ENCODE measurements at regions not wholly inside any gene's neighbourhood (a gene's known extent, or its start where the extent isn't known, plus 50 kb on each side); places are given as distances from the start of the nearest gene placed in this dataset.

DNA sequence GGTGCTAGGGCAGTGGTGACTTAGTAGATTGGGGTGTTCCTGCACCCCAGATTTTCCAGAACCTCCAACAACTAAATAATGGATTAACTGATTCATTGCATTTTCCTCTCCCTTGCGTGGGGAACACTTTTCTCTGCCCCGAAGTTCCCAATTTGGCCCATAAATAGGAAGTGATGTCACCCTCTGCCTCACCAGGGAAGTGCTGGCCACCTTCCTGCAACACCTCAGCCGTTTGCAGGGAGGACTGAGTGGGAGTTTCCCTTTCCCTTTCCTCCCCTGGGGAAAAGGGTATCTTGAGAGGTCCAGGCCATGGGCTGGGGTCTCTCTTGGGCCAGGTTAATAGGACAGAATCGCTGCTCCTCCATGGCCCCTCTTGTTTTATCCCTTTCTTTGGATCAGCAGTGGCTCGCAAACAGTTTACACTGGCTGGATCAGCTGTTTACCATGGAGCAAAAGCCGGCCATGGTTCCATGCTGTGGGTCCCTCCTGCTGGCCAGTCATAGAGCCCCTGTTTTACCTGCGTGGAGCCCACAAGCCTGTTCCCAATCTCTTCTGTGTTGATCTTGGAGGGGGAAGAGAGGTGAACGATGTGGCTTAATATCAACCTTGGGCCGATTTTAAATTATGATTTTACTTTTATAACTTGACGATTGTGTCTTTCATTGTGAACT lies 91.6 kb upstream of the VRK1 start:
- Histone ChIP-seq H3K27ac (ENCODE audit: low read length) (no peak overlapping the region), H3K4me1 (ENCODE audit: insufficient read depth, low read length) (no peaks in the 10 kb centered on the region), H3K9ac (ENCODE audit: low read length) (no peak overlapping the region), H3K9me2 (replicated peaks; ENCODE audit: low read length) (no peaks in the 10 kb centered on the region), H2AFZ (ENCODE audit: low read length) (peak overlapping the region; percentile 61; the same call in 1 of the 2 replicates), H3K4me3 (ENCODE audit: low read length) (no peak overlapping the region; the same call in 1 of the 2 replicates), H3K4me2 (ENCODE audit: low read length) (peak overlapping the region; percentile 50; the same call in 1 of the 2 replicates), H3K79me2 (ENCODE audit: low read length) (no peaks in the 10 kb centered on the region), H3K36me3 (ENCODE audit: low read depth, low read length) (no peaks in the 10 kb centered on the region), H3F3A (ENCODE audit: low read length, unreplicated experiment) (no peaks in the 10 kb centered on the region), H4K20me1 (ENCODE audit: low read length) (no peaks in the 10 kb centered on the region), H3K9me3 (ENCODE audit: low read length) (no peaks in the 10 kb centered on the region), H3K27me3 (ENCODE audit: low read length) (peaks cover 33% of the 10 kb centered on the region)
- TF ChIP-seq, protein P1, sequence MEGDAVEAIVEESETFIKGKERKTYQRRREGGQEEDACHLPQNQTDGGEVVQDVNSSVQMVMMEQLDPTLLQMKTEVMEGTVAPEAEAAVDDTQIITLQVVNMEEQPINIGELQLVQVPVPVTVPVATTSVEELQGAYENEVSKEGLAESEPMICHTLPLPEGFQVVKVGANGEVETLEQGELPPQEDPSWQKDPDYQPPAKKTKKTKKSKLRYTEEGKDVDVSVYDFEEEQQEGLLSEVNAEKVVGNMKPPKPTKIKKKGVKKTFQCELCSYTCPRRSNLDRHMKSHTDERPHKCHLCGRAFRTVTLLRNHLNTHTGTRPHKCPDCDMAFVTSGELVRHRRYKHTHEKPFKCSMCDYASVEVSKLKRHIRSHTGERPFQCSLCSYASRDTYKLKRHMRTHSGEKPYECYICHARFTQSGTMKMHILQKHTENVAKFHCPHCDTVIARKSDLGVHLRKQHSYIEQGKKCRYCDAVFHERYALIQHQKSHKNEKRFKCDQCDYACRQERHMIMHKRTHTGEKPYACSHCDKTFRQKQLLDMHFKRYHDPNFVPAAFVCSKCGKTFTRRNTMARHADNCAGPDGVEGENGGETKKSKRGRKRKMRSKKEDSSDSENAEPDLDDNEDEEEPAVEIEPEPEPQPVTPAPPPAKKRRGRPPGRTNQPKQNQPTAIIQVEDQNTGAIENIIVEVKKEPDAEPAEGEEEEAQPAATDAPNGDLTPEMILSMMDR (conservative IDR thresholded peaks at IDR 0.05; ENCODE audit: low read depth, low read length): no peak
- TF ChIP-seq EZH2phosphoT487 (IDR thresholded peaks at IDR 0.05; ENCODE audit: borderline replicate concordance, low read length): no peak
- no peak for TF ChIP-seq EZH2 (IDR thresholded peaks at IDR 0.05; ENCODE audit: low read length, unreplicated experiment)
- ChIA-PET POLR2A (ENCODE audit: unreplicated experiment) (no interaction called here), CTCF (no interaction called here)
- peak; percentile 48 for ATAC-seq
- no TSS peak for BruUV-seq (replicated peaks)
- intact Hi-C loops (cut with micrococcal nuclease): no loop called here
- DNase-seq: peak; percentile 18

DNA sequence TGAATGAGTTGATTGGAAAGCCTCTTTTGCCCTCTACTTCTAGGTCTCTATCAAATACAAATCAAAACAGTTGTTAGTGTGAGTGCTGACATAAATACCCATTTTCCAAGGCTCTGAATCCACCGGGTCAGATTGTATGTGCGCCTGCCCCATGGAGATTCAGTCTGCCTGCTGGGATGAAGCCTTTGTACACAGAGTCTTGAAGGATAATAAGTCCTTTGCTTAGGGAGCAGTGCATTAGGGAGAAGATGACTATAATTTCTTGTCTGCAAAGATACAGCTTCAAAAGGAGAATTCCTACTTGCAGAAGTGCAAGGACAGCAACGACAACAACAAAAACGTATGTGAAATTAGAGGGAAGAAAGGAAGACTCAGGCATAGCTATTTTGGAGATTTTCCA lies 90.3 kb upstream of the VRK1 start:
- Histone ChIP-seq H3K4me2 (ENCODE audit: low read length) (no peak overlapping the region), H4K20me1 (ENCODE audit: low read length) (no peaks in the 10 kb centered on the region), H3K79me2 (ENCODE audit: low read length) (no peaks in the 10 kb centered on the region), H3K27me3 (ENCODE audit: low read length) (peaks cover 44% of the 10 kb centered on the region), H3K9me2 (replicated peaks; ENCODE audit: low read length) (no peaks in the 10 kb centered on the region), H3K4me3 (ENCODE audit: low read length) (no peak overlapping the region), H2AFZ (ENCODE audit: low read length) (no peak overlapping the region), H3K9me3 (ENCODE audit: low read length) (no peaks in the 10 kb centered on the region), H3K4me1 (ENCODE audit: insufficient read depth, low read length) (no peaks in the 10 kb centered on the region), H3K36me3 (ENCODE audit: low read depth, low read length) (no peaks in the 10 kb centered on the region), H3F3A (ENCODE audit: low read length, unreplicated experiment) (no peaks in the 10 kb centered on the region), H3K27ac (ENCODE audit: low read length) (no peak overlapping the region), H3K9ac (ENCODE audit: low read length) (no peak overlapping the region)
- no TSS peak for BruUV-seq (replicated peaks)
- DNase-seq: no peak
- ATAC-seq: no peak
- TF ChIP-seq, protein P1 (conservative IDR thresholded peaks at IDR 0.05; ENCODE audit: low read depth, low read length): no peak
- no peak for TF ChIP-seq EZH2 (IDR thresholded peaks at IDR 0.05; ENCODE audit: low read length, unreplicated experiment)
- ChIA-PET POLR2A (ENCODE audit: unreplicated experiment) (no interaction called here), CTCF (no interaction called here)
- intact Hi-C loops (cut with micrococcal nuclease): no loop called here

DNA sequence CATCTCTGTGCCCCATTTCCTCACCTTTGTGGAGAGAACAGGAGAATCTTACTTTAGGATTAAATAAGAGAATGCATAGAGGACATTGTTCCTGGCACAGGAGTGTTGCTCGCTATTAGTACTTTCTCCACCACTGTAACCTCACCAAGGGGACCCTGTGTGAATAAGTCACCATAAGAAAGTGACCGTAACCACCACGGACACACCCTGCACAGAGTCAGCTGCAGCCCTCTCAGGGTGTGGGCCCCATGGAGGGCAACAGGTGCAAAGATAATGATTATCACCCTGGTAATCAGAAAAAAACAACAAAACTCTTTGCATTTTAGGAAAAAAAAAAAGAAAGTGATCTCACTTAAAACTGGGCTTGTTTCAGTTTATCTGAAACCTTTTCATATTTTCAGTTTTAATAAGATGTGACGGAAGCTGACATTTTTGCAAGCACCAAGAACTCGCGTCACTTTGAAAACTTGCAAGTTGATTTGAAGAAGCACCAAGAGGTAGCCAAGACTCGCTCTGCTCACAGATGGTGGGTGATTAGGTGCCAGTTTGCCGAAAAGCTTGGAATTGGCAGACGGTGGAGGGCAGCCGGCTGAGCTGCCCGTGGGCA lies 87.0 kb upstream of the VRK1 start:
- Histone ChIP-seq H3K4me1 (ENCODE audit: insufficient read depth, low read length) (no peaks in the 10 kb centered on the region), H3K9ac (ENCODE audit: low read length) (no peak overlapping the region), H3K4me3 (ENCODE audit: low read length) (no peak overlapping the region), H3K9me2 (replicated peaks; ENCODE audit: low read length) (no peaks in the 10 kb centered on the region), H3K27me3 (ENCODE audit: low read length) (peaks cover 76% of the 10 kb centered on the region), H3K4me2 (ENCODE audit: low read length) (no peak overlapping the region), H3K9me3 (ENCODE audit: low read length) (no peaks in the 10 kb centered on the region), H3K27ac (ENCODE audit: low read length) (no peak overlapping the region), H3K79me2 (ENCODE audit: low read length) (no peaks in the 10 kb centered on the region), H2AFZ (ENCODE audit: low read length) (no peak overlapping the region), H3F3A (ENCODE audit: low read length, unreplicated experiment) (no peaks in the 10 kb centered on the region), H4K20me1 (ENCODE audit: low read length) (no peaks in the 10 kb centered on the region), H3K36me3 (ENCODE audit: low read depth, low read length) (no peaks in the 10 kb centered on the region)
- no peak for ATAC-seq
- CTCF ChIA-PET: no interaction called here
- POLR2A ChIA-PET (ENCODE audit: unreplicated experiment): no interaction called here
- TF ChIP-seq EZH2phosphoT487 (IDR thresholded peaks at IDR 0.05; ENCODE audit: borderline replicate concordance, low read length): no peak
- TF ChIP-seq EZH2 (IDR thresholded peaks at IDR 0.05; ENCODE audit: low read length, unreplicated experiment): no peak
- TF ChIP-seq, protein P1 (conservative IDR thresholded peaks at IDR 0.05; ENCODE audit: low read depth, low read length): no peak
- no peak for DNase-seq
- intact Hi-C loops (cut with micrococcal nuclease): no loop called here
- no TSS peak for BruUV-seq (replicated peaks)

Measured in PC-3 (cell line).